HG03039 (cell line): ENCODE measurements at regions not wholly inside any gene's neighbourhood (a gene's known extent, or its start where the extent isn't known, plus 50 kb on each side); places are given as distances from the start of the nearest gene placed in this dataset.
"Not testable (repeated sequence)": the region's sequence is repeated elsewhere in the genome, so short reads cannot be mapped to it uniquely, and the experiment has no call there.

Experiments
- ATAC-seq: cut with Tn5 transposase; IDR thresholded peaks from one replicate; pipeline ENCODE4 v1.9.1; 2021; ENCODE audit warnings: mild to moderate bottlenecking, moderate library complexity; ENCODE audit not compliant: unreplicated experiment

GRCh38 chr7:17083392-17084165, 201.8 kb upstream of the AGR3 start:
- no peak for ATAC-seq

- ATAC-seq: no peak
These were observed 202.3 kb upstream of the AGR3 start for GRCh38 chr7:17084166-17084475.

DNA sequence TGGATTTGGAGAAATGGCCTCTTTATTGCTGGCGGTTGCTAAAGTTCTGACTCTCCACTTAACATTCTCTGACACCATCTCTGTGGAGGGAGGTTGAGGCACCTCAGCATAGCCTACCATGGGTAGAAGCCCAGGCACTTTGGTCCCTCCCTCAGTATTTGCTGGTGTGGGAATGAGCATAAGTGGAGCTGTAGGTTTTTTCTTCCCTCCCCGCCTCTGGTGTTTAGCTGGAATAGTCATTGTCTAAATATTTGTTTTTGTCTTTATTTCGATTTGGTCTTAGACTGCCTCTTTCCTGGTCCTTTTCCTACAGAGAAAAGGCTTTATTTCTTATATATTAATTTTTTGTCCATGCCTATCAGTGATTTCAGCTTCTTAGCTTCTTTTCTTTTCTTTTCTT, 203.4 kb upstream of the AGR3 start:
- ATAC-seq: no peak

DNA sequence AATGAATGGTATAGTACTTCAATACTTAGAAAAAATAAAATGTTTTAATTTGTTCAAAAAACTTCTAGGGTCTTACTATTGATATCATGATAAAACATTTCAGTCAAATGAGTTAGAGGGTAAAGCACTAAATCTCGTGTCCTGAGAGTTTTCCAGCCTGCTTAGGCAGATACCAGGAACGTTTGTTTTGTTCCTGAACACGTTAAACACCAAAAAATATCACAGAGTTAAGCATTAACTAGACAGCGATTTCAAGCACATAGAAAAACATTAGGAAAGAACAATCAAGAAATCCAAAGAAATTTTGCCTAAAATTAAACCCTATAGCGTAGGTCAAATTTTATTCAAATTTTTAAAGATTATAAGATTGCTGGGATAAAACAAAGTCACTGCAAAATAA, 204.6 kb upstream of the AGR3 start:
- no peak for ATAC-seq

GRCh38 chr7:17090751-17091150, 207.7 kb upstream of the AHR start:
- no peak for ATAC-seq

DNA sequence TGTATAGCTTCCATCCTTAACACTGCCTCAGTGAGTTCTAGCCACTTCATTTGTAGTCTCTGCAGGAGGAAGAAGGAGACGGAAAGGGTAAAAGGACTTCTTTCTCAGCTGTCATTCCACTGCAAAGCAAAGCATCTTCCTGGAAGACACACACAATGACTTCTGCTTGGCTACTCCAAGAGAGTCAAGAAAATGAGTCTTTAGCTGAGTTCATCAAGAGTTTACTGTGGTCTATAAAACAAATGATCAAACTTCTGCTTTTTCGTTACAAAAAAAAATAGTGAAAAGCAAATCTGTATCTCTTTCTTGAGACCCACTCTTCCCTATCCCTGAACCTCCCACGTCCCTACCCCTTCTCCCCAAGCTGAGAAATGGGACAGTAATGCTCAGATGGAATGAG, 205.0 kb upstream of the AHR start:
- no peak for ATAC-seq

- no peak for ATAC-seq
These were observed 203.4 kb upstream of the AHR start for GRCh38 chr7:17094963-17095574.

DNA sequence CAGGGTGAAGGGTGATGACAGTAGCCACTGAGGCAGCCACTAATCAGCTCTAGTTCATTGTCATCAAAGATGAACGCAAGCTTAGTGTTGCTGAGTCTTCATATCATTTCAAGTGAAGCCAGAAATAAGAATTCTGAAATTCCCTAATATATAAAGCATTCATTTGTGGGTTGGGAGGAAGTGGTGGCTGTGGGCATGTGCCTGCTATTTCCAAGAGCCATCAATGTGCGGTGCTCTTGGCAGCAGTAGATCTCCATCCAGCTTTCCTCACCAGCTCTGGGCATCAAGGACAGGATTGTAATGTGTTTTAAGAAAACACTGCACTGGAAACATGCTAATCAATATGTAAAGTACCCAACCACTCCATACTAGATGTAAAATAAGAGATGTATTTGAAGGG, 202.5 kb upstream of the AHR start:
- no peak for ATAC-seq

DNA sequence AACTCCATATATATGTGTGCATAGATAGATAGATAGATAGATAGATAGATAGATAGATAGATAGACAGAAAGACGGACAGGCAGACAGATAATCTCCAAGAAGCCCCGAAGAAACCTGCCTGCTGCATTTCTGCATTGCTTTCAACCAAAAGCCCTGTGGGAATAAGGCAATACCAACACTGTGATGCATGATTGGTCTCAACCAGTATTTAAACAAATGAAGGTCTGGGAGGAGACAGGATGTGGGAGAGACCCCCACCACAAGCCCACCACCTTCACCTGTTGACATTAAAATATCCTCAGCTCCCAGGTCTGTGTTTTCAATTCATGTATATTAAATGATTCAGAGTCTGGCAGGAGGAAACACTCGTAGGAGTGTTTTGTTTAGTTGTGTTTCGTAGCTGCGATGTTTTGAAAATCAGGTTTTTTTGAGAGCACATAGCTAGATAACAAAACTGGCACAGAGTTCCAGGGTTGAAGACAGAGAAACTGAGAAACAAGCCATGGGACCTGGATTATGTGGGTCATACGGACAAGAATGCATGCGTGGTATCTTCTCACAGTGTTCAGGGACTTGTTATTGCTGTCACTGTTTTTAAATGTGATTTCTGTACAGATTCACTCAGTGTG, 200.7 kb upstream of the AHR start:
- no peak for ATAC-seq

DNA sequence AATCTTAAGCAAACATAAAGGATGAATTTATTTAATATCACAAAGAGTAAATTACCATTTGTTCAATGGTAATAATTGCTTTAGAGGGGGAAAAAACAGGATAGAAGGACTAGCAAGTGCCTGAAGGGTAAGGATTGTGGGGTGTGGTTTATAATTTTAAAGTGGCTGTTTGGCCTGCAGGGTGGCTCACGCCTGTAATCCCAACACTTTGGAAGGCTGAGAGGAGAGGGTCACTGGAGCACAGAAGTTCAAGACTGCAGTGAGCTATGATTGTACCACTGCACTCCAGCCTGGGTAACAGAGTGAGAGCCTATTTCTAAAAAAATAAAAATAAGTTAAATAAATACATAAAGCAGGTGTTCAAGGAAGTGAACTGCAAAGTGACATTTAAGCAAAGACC, 199.9 kb upstream of the AHR start:
- no peak for ATAC-seq

GRCh38 chr7:17099083-17099973, 199.1 kb upstream of the AHR start:
- no peak for ATAC-seq

DNA sequence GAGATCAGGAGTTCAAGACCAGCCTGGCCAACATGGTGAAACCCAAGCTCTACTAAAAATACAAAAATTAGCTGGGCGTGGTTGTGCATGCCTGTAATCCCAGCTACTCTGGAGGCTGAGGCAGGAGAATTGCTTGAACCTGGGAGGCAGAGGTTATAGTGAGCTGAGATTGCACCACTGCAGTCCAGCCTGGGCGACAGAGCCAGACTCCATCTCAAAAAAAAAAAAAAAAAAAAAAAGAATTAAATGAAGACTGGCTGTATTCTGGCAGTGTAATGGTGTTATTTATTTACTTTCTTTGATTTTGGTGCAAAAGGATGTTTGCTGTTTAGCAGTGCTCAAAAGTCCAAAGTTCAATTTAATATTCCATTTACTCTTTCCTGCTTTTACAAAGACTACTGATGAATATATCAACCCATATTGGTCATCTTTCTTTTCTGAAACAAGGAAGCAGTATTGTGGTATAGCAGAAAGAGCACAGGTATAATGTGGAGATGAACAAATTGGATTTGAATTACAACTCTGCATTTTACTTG, 198.4 kb upstream of the AHR start:
- not testable (repeated sequence) for ATAC-seq

- ATAC-seq: no peak
These were observed 197.2 kb upstream of the AHR start for GRCh38 chr7:17101207-17101696.

GRCh38 chr7:17103170-17103569, 195.3 kb upstream of the AHR start:
- no peak for ATAC-seq

- no peak for ATAC-seq
These were observed 194.5 kb upstream of the AHR start for GRCh38 chr7:17103984-17104383.

GRCh38 chr7:17104419-17104818, 194.0 kb upstream of the AHR start:
- no peak for ATAC-seq

DNA sequence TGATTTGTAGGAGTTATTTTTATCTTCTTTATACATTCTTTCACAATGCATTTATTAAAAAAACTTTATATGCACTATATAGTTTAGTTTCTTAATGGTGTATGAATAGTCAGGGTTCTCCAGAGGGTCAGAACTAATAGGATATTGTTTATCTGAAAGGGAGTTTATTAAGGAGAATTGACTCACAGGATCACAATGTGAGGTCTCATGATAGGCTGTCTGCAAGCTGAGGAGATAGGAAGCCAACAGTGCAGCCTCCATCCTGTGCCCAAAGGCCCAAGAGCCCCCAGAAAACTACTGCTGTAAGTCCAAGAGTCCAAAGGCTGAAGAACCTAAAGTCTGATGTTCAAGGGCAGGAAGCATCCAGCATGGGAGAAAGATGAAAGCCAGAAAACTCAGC, 192.8 kb upstream of the AHR start:
- ATAC-seq: no peak

DNA sequence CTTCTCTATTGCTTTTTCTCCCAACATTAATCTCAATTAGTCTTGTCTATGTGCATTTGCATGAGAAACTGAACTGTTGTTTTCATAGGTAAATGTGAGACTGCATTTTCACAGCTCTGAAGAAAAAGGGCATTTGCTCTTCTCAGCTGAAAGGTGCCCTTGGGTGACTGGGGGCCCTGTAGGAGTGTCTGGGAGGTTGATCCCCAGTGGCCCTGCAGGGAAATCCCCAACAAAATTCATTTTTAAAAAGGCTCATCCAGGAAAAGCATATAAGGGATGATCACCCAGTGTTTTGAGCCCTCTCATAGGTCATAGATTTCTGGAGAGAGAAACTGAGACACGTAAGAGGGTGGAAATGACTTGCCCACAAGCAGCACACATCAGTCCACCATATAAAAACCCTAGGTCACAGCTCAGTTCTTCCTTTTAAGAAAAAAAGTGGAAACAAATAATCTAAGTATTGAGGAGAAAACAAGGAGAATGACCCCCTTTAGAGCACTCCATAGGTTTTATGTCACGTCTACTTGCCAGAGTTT, 190.3 kb upstream of the AHR start:
- ATAC-seq: no peak

GRCh38 chr7:17109020-17109419, 189.4 kb upstream of the AHR start:
- no peak for ATAC-seq

GRCh38 chr7:17113770-17114169, 184.7 kb upstream of the AHR start:
- not testable (repeated sequence) for ATAC-seq

DNA sequence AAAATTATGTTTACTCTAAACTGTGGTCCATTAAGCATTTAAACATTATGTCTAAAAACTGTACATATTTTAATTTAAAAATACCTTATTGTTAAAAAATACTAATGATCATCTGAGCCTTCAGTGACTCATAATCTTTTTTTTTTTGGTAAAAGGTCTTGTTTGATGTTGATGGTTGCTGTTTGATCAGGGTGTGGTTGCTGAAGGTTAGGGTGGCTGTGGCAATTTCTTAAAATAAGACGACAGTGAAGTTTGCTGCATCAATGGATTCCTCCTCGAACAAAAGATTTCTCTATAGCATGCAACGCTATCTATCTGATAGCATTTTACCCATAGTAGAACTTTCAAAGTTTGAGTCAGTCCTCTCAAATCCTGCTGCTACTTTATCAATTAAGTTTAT, 180.0 kb upstream of the AHR start:
- ATAC-seq: no peak
